ENCODE measurements at regions not wholly inside any gene's neighbourhood (a gene's known extent, or its start where the extent isn't known, plus 50 kb on each side); places are given as distances from the start of the nearest gene placed in this dataset.

DNA sequence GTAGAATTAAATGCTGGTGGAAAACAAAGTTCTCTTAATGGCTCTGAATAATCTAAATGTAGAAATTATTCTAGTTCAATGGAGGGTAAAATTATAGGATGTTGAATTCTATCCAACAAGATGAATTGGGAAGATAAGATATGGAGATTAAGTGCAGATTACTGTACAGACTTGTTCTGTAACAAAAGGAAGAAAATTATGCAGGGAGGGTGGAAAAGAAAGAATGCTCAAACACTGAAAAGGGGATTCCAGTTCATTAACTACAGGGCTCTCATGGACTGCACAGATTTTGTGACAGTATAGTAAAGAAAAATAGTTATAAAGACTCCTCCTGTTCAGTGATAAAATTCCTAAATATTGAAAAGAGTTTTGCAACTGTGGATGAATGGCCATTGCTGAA is 1794.0 kb upstream of the PCDH7 start:
- H3K27me3 ChIP-seq, result no peaks in the 10 kb centered on the region
- H3K27ac ChIP-seq, result no peak overlapping the region
- no peaks in the 10 kb centered on the region for H3K36me3 ChIP-seq
- DNase-seq (ENCODE audit: low spot score in 2 of 2), result no peak
- H3K4me1 ChIP-seq, result no peaks in the 10 kb centered on the region
- no peaks in the 10 kb centered on the region for H3K9me3 ChIP-seq
- TF ChIP-seq POLR2A (IDR thresholded peaks at IDR 0.05) (no peak), EP300 (IDR thresholded peaks at IDR 0.05) (no peak)
- TF ChIP-seq, protein P1, sequence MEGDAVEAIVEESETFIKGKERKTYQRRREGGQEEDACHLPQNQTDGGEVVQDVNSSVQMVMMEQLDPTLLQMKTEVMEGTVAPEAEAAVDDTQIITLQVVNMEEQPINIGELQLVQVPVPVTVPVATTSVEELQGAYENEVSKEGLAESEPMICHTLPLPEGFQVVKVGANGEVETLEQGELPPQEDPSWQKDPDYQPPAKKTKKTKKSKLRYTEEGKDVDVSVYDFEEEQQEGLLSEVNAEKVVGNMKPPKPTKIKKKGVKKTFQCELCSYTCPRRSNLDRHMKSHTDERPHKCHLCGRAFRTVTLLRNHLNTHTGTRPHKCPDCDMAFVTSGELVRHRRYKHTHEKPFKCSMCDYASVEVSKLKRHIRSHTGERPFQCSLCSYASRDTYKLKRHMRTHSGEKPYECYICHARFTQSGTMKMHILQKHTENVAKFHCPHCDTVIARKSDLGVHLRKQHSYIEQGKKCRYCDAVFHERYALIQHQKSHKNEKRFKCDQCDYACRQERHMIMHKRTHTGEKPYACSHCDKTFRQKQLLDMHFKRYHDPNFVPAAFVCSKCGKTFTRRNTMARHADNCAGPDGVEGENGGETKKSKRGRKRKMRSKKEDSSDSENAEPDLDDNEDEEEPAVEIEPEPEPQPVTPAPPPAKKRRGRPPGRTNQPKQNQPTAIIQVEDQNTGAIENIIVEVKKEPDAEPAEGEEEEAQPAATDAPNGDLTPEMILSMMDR (IDR thresholded peaks at IDR 0.05), result no peak
- H3K4me3 ChIP-seq, result no peak overlapping the region

DNA sequence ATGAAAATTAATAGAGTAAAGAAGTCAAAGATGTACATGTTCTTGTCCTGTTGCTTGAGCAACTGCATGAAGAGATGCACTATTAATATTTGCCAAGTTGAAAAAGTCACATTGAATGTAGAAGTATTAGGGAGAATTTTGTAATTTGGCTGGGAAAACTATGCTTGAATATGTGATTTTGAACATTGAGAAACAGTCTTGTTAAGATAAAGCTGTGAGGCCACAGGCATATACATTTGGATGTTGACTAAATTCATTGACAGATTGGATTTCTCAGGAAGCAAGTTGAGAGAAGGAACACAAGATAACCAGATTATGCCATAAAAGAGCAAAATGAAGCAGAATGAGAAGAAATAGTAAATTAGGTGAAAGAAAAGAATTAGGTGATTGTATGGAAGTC is 1777.5 kb upstream of the PCDH7 start:
- H3K27me3 ChIP-seq, result no peaks in the 10 kb centered on the region
- no peak overlapping the region for H3K27ac ChIP-seq
- DNase-seq (ENCODE audit: low spot score in 2 of 2), result no peak
- H3K36me3 ChIP-seq, result no peaks in the 10 kb centered on the region
- no peak for TF ChIP-seq POLR2A (IDR thresholded peaks at IDR 0.05)
- TF ChIP-seq, protein P1 (IDR thresholded peaks at IDR 0.05), result no peak
- TF ChIP-seq EP300 (IDR thresholded peaks at IDR 0.05), result no peak
- H3K4me1 ChIP-seq, result no peaks in the 10 kb centered on the region
- H3K4me3 ChIP-seq, result no peak overlapping the region
- peaks cover 0 to 3% (median 0%) of the 10 kb centered on the region in 4 donors for H3K9me3 ChIP-seq

DNA sequence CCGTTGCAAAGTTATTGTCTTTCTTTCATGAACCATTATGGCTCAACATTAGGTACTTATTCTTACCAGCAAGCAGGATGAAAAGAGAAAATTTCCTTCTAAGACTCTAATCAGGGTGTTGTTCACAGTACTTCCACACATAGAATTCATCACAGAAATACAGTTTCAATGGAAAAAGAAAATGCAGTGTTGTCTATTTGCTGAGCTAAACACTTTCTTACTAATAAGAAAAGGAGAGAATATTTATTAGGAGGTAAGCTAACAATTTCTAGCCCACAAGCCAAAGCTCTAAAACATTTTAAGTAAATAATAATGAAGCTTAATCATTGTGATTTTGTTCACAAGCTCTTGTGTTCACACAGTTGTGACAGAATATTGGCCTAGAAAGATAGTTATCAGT is 1772.8 kb upstream of the PCDH7 start:
- no peak overlapping the region for H3K27ac ChIP-seq
- WGBS, 2 donors, result 77 to 82% methylated on average over 1 of the region's 1 CpG
- no peaks in the 10 kb centered on the region for H3K4me1 ChIP-seq
- DNase-seq (ENCODE audit: low spot score in 2 of 2), result no peak
- H3K27me3 ChIP-seq, result no peaks in the 10 kb centered on the region
- no peak for TF ChIP-seq POLR2A (IDR thresholded peaks at IDR 0.05)
- no peak overlapping the region for H3K4me3 ChIP-seq
- peaks cover 0 to 3% (median 0%) of the 10 kb centered on the region in 4 donors for H3K9me3 ChIP-seq
- H3K36me3 ChIP-seq, result no peaks in the 10 kb centered on the region

DNA sequence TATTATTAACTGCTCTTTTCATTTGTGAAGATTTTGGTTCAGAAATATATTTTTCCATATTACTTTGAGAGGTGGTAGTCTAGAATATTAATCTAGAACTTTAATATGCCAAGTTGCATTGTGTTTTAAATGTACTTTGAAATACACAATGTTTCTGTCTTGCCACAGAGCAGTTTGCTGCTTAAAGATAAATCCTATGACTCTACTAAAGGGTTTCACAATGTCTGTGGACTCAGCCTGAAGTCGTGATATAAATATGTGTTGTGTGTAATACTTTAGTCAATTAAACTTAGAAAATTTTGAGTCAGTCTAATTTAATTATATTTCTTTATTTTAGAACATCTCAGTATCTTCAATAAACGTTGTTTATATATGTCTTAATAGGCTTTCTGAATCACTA is 1771.7 kb upstream of the PCDH7 start:
- H3K9me3 ChIP-seq, result peaks cover 0 to 3% (median 0%) of the 10 kb centered on the region in 4 donors
- no peaks in the 10 kb centered on the region for H3K4me1 ChIP-seq
- no peak overlapping the region for H3K27ac ChIP-seq
- no peaks in the 10 kb centered on the region for H3K36me3 ChIP-seq
- no peak overlapping the region for H3K4me3 ChIP-seq
- H3K27me3 ChIP-seq, result no peaks in the 10 kb centered on the region
- WGBS, 2 donors, result 71 to 74% methylated on average over 2 of the region's 2 CpGs
- no peak for TF ChIP-seq EP300 (IDR thresholded peaks at IDR 0.05)
- TF ChIP-seq, protein P1 (IDR thresholded peaks at IDR 0.05), result no peak
- no peak for TF ChIP-seq POLR2A (IDR thresholded peaks at IDR 0.05)
- no peak for DNase-seq (ENCODE audit: low spot score in 2 of 2)

DNA sequence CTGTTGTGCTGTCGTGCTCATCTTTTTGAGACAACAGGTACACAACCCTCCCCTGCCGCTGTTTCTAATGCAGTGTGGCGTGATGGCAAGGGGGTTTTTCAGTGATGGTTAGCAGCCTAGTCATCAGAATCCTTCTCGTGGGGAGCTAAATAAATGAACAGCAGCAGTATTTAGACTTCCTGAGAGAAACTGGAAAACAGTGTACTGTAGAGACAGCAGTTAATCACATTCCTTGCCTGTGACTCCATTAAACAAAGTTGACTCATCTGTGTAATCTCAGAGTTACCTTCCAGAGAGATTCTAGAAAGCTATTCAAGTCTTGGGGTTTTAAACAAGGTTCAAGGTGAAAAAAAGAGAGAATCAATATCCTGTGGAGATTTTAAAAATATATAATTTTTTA is 1753.2 kb upstream of the PCDH7 start:
- Histone ChIP-seq H3K36me3 (no peaks in the 10 kb centered on the region), H3K4me1 (no peaks in the 10 kb centered on the region), H3K9me3 (no peaks in the 10 kb centered on the region), H3K27me3 (no peaks in the 10 kb centered on the region), H3K4me3 (no peak overlapping the region), H3K27ac (no peak overlapping the region)
- TF ChIP-seq, protein P1 (IDR thresholded peaks at IDR 0.05), result no peak
- TF ChIP-seq POLR2A (IDR thresholded peaks at IDR 0.05), result no peak
- no peak for TF ChIP-seq EP300 (IDR thresholded peaks at IDR 0.05)
- no peak for DNase-seq (ENCODE audit: low spot score in 2 of 2)
- 66 to 73% methylated on average over 4 of the region's 4 CpGs for WGBS, 2 donors

Measured in tibial nerve (tissue), 4 donors.